ENCODE measurements at regions not wholly inside any gene's neighbourhood (a gene's known extent, or its start where the extent isn't known, plus 50 kb on each side); places are given as distances from the start of the nearest gene placed in this dataset.

- no peak for TF ChIP-seq CTCF (IDR thresholded peaks at IDR 0.05; ENCODE audit: low read depth, low read length, poor library complexity, severe bottlenecking)
- no peak for TF ChIP-seq EZH2phosphoT487 (IDR thresholded peaks at IDR 0.05; ENCODE audit: borderline replicate concordance, low read length)
Measured at GRCh38 chr4:123896446-123897071, 500.0 kb downstream of the SPRY1 start.

All from DOHH2 (cell line).